Breast epithelium (tissue), 3 donors: ENCODE measurements at regions not wholly inside any gene's neighbourhood (a gene's known extent, or its start where the extent isn't known, plus 50 kb on each side); places are given as distances from the start of the nearest gene placed in this dataset.

Experiments
- CTCF ChIP-seq, 3 donors: fragments of 450-650 bp; IDR thresholded peaks; one replicate each; pipeline ENCODE4 v1.5.1; 2016 to 2017; ENCODE audit warnings: antibody characterized with exemption in 3 of 3, mild to moderate bottlenecking in 3 of 3, moderate library complexity in 3 of 3
- POLR2A ChIP-seq: fragments of 450-650 bp; IDR thresholded peaks from one replicate; pipeline ENCODE4 v1.6.1; 2016; ENCODE audit warnings: antibody characterized with exemption, mild to moderate bottlenecking, moderate library complexity

- no peak for TF ChIP-seq CTCF (IDR thresholded peaks at IDR 0.05)
- TF ChIP-seq POLR2A, result no peak
Measured at GRCh38 chr10:118867768-118868167, 113.0 kb upstream of the CACUL1 start.
